ENCODE measurements at regions not wholly inside any gene's neighbourhood (a gene's known extent, or its start where the extent isn't known, plus 50 kb on each side); places are given as distances from the start of the nearest gene placed in this dataset.

- peaks cover 5% of the 10 kb centered on the region; the same call in 1 of the 2 replicates for H3K9me2 ChIP-seq (ENCODE audit: insufficient read depth)
- TF ChIP-seq POLR2AphosphoS5 (IDR thresholded peaks at IDR 0.05; ENCODE audit: low read depth) (no peak), CREB1 (CRISPR knock-in tag; IDR thresholded peaks at IDR 0.05; ENCODE audit: low read depth) (no peak), STAT1 (IDR thresholded peaks at IDR 0.05; ENCODE audit: unreplicated experiment) (no peak), CTCF (conservative IDR thresholded peaks at IDR 0.05; ENCODE audit: low read depth in 2 of 2) (no peak), JUNB (IDR thresholded peaks at IDR 0.05; ENCODE audit: unreplicated experiment) (no peak), ZNF331 (CRISPR knock-in tag; IDR thresholded peaks at IDR 0.05; ENCODE audit: low read depth) (no peak), ETS1 (IDR thresholded peaks at IDR 0.05) (no peak), NANOG (IDR thresholded peaks at IDR 0.05; ENCODE audit: borderline replicate concordance) (no peak), ZNF114 (CRISPR knock-in tag; IDR thresholded peaks at IDR 0.05) (no peak), EZH2phosphoT487 (IDR thresholded peaks at IDR 0.05; ENCODE audit: unreplicated experiment) (no peak), EZH2 (IDR thresholded peaks at IDR 0.05; ENCODE audit: low read depth, unreplicated experiment) (no peak), REST (IDR thresholded peaks at IDR 0.05; ENCODE audit: unreplicated experiment) (no peak), ZNF462 (CRISPR knock-in tag; IDR thresholded peaks at IDR 0.05) (no peak)
- H3K27me3 ChIP-seq (ENCODE audit: insufficient read depth): no peaks in the 10 kb centered on the region
- H3K4me3 ChIP-seq: no peak overlapping the region
- H3K36me3 ChIP-seq (ENCODE audit: insufficient read depth): no peaks in the 10 kb centered on the region
- Mint-ChIP-seq H3K36me3 (ENCODE audit: low read depth) (no peaks in the 10 kb centered on the region), H3K4me1 (no peaks in the 10 kb centered on the region), H3K4me3 (no peak overlapping the region), H3K9me3 (no peaks in the 10 kb centered on the region; the same call in 2 of the 3 replicates), H3K27me3 (ENCODE audit: insufficient read depth, low read depth, poor library complexity) (no peaks in the 10 kb centered on the region), H3K27ac (no peak overlapping the region)
- no peak overlapping the region for H3K27ac ChIP-seq (ENCODE audit: low read depth)
- H3F3A ChIP-seq (replicated peaks; ENCODE audit: low read depth): no peaks in the 10 kb centered on the region
- H4K20me1 ChIP-seq (replicated peaks; ENCODE audit: insufficient read depth): no peaks in the 10 kb centered on the region
- no peak for ATAC-seq
- no peaks in the 10 kb centered on the region for H3K4me1 ChIP-seq (ENCODE audit: insufficient read depth)
- no peak for DNase-seq (ENCODE audit: low spot score)
- no peaks in the 10 kb centered on the region for H3K79me2 ChIP-seq (replicated peaks; ENCODE audit: insufficient read depth)
- no peak overlapping the region for H2AFZ ChIP-seq
- H3K4me2 ChIP-seq: no peak overlapping the region
Observed at GRCh38 chr16:73274140-73274539, 226.2 kb upstream of the ZFHX3 start.
